ENCODE measurements at regions not wholly inside any gene's neighbourhood (a gene's known extent, or its start where the extent isn't known, plus 50 kb on each side); places are given as distances from the start of the nearest gene placed in this dataset.

GRCh38 chr2:42921721-42922120 is 129.3 kb upstream of the HAAO start (continued):
- no peak for TF ChIP-seq CTCF (conservative IDR thresholded peaks at IDR 0.05; ENCODE audit: low read depth in 2 of 2)
- no peak for TF ChIP-seq EZH2phosphoT487 (IDR thresholded peaks at IDR 0.05; ENCODE audit: unreplicated experiment)
- TF ChIP-seq NANOG (IDR thresholded peaks at IDR 0.05; ENCODE audit: borderline replicate concordance) = no peak
- TF ChIP-seq CREB1 (CRISPR knock-in tag; IDR thresholded peaks at IDR 0.05; ENCODE audit: low read depth) = no peak
- no peak for TF ChIP-seq POLR2AphosphoS5 (IDR thresholded peaks at IDR 0.05; ENCODE audit: low read depth)

GRCh38 chr2:42921147-42921520 is 128.8 kb upstream of the HAAO start:
- peaks cover 25% of the 10 kb centered on the region for H3K4me1 ChIP-seq (ENCODE audit: insufficient read depth)
- DNase-seq (ENCODE audit: low spot score) (no peak), ATAC-seq (no peak)
- no peaks in the 10 kb centered on the region for H3K36me3 Mint-ChIP-seq (ENCODE audit: low read depth)
- H3K4me1 Mint-ChIP-seq = peaks cover 32% of the 10 kb centered on the region
- H3K9me3 Mint-ChIP-seq = no peaks in the 10 kb centered on the region; the same call in 2 of the 3 replicates
- no peaks in the 10 kb centered on the region for H3K79me2 ChIP-seq (replicated peaks; ENCODE audit: insufficient read depth)
- no peaks in the 10 kb centered on the region for H3F3A ChIP-seq (replicated peaks; ENCODE audit: low read depth)
- H3K9me2 ChIP-seq (ENCODE audit: insufficient read depth) = peaks cover 8% of the 10 kb centered on the region
- H4K20me1 ChIP-seq (replicated peaks; ENCODE audit: insufficient read depth) = no peaks in the 10 kb centered on the region
- no peaks in the 10 kb centered on the region for H3K27me3 ChIP-seq (ENCODE audit: insufficient read depth)
- no peak for TF ChIP-seq NANOG (IDR thresholded peaks at IDR 0.05; ENCODE audit: borderline replicate concordance)
- TF ChIP-seq ZNF331 (CRISPR knock-in tag; IDR thresholded peaks at IDR 0.05; ENCODE audit: low read depth) = no peak
- TF ChIP-seq EZH2phosphoT487 (IDR thresholded peaks at IDR 0.05; ENCODE audit: unreplicated experiment) = no peak
- no peak for TF ChIP-seq JUNB (IDR thresholded peaks at IDR 0.05; ENCODE audit: unreplicated experiment)
- no peak for TF ChIP-seq EZH2 (IDR thresholded peaks at IDR 0.05; ENCODE audit: low read depth, unreplicated experiment)
- peak in 1 of 2 experiments; percentile 31; a peak in 2 of 4 replicates for TF ChIP-seq CTCF (conservative IDR thresholded peaks at IDR 0.05; ENCODE audit: low read depth in 2 of 2)
- no peak overlapping the region for H3K27ac ChIP-seq (ENCODE audit: low read depth)
- no peak overlapping the region for H3K4me2 ChIP-seq
- H2AFZ ChIP-seq = no peak overlapping the region
- no peaks in the 10 kb centered on the region for H3K36me3 ChIP-seq (ENCODE audit: insufficient read depth)
- H3K4me3 ChIP-seq = no peak overlapping the region
- no peak overlapping the region for H3K4me3 Mint-ChIP-seq
- peaks cover 12% of the 10 kb centered on the region for H3K27me3 Mint-ChIP-seq (ENCODE audit: insufficient read depth, low read depth, poor library complexity)
- H3K27ac Mint-ChIP-seq = no peak overlapping the region

- Histone ChIP-seq H2AFZ (no peak overlapping the region), H4K20me1 (replicated peaks; ENCODE audit: insufficient read depth) (no peaks in the 10 kb centered on the region), H3F3A (replicated peaks; ENCODE audit: low read depth) (no peaks in the 10 kb centered on the region), H3K9me2 (ENCODE audit: insufficient read depth) (peaks cover 8% of the 10 kb centered on the region), H3K4me2 (no peak overlapping the region), H3K4me1 (ENCODE audit: insufficient read depth) (peaks cover 20% of the 10 kb centered on the region), H3K36me3 (ENCODE audit: insufficient read depth) (no peaks in the 10 kb centered on the region), H3K27me3 (ENCODE audit: insufficient read depth) (no peaks in the 10 kb centered on the region), H3K4me3 (no peak overlapping the region), H3K27ac (ENCODE audit: low read depth) (no peak overlapping the region), H3K79me2 (replicated peaks; ENCODE audit: insufficient read depth) (no peaks in the 10 kb centered on the region)
- H3K27ac Mint-ChIP-seq = no peak overlapping the region
- peaks cover 26% of the 10 kb centered on the region for H3K4me1 Mint-ChIP-seq
- H3K4me3 Mint-ChIP-seq = no peak overlapping the region
- H3K9me3 Mint-ChIP-seq = no peaks in the 10 kb centered on the region; the same call in 2 of the 3 replicates
- no peaks in the 10 kb centered on the region for H3K36me3 Mint-ChIP-seq (ENCODE audit: low read depth)
- ATAC-seq (no peak), DNase-seq (ENCODE audit: low spot score) (no peak)
- no peak for TF ChIP-seq CTCF (conservative IDR thresholded peaks at IDR 0.05; ENCODE audit: low read depth in 2 of 2)
- peaks cover 12% of the 10 kb centered on the region for H3K27me3 Mint-ChIP-seq (ENCODE audit: insufficient read depth, low read depth, poor library complexity)
Observed at GRCh38 chr2:42920446-42921146, 128.2 kb upstream of the HAAO start.

Data from GM23338 (cell line).